Neural progenitor cell (in vitro differentiated cells): ENCODE measurements at regions not wholly inside any gene's neighbourhood (a gene's known extent, or its start where the extent isn't known, plus 50 kb on each side); places are given as distances from the start of the nearest gene placed in this dataset.

ENCODE experiments used
- DNase-seq: peaks from one replicate; pipeline ENCODE4 v3.0.0-alpha.2; 2016; ENCODE audit warnings: low spot score
- H2AFZ ChIP-seq: fragments of 200-600 bp; sonication (generic); replicated peaks from 2 replicates; pipeline ENCODE4 v1.6.1; 2016; ENCODE audit warnings: antibody characterized with exemption
- H3F3A ChIP-seq: fragments of 200-600 bp; sonication (generic); 2 replicates; pipeline ENCODE4 v1.6.1; 2016; ENCODE audit warnings: antibody characterized with exemption, low read depth
- H3K27ac ChIP-seq: fragments of 200-600 bp; sonication (generic); 2 replicates; pipeline ENCODE4 v1.5.1; 2016; ENCODE audit warnings: mild to moderate bottlenecking
- H3K27me3 ChIP-seq: fragments of 200-600 bp; sonication (generic); 2 replicates; pipeline ENCODE4 v1.6.1; 2016; ENCODE audit warnings: mild to moderate bottlenecking, moderate library complexity
- H3K36me3 ChIP-seq: fragments of 200-600 bp; sonication (generic); 2 replicates; pipeline ENCODE4 v1.5.1; 2016
- H3K4me1 ChIP-seq: fragments of 200-600 bp; sonication (generic); 2 replicates; pipeline ENCODE4 v1.6.1; 2016; ENCODE audit warnings: mixed run types
- H3K4me2 ChIP-seq: fragments of 200-600 bp; sonication (generic); 2 replicates; pipeline ENCODE4 v1.6.1; 2016
- H3K4me3 ChIP-seq: fragments of 200-600 bp; sonication (generic); 2 replicates; pipeline ENCODE4 v1.5.1; 2016
- H3K79me2 ChIP-seq: fragments of 200-600 bp; sonication (generic); 2 replicates; pipeline ENCODE4 v1.6.1; 2016; ENCODE audit warnings: low read depth
- H3K9ac ChIP-seq: fragments of 200-600 bp; sonication (generic); 2 replicates; pipeline ENCODE4 v1.6.1; 2016
- H3K9me3 ChIP-seq: fragments of 200-600 bp; sonication (generic); 2 replicates; pipeline ENCODE4 v1.5.1; 2016; ENCODE audit warnings: low read depth
- H4K20me1 ChIP-seq: fragments of 200-600 bp; sonication (generic); 2 replicates; pipeline ENCODE4 v1.6.1; 2016; ENCODE audit warnings: low read depth
- H3K27ac Mint-ChIP-seq: 3 replicates; pipeline ENCODE4 v1.8.0; 2021; ENCODE audit warnings: mixed read lengths
- H3K27me3 Mint-ChIP-seq: 2 replicates; pipeline ENCODE4 v1.8.0; 2022; ENCODE audit warnings: low read depth, mild to moderate bottlenecking, inconsistent platforms, moderate library complexity, mixed read lengths; ENCODE audit not compliant: insufficient read depth
- H3K36me3 Mint-ChIP-seq: 3 replicates; pipeline ENCODE4 v1.8.0; 2021; ENCODE audit warnings: mixed read lengths
- H3K4me1 Mint-ChIP-seq: 3 replicates; pipeline ENCODE4 v1.8.0; 2021; ENCODE audit warnings: mixed read lengths
- H3K4me3 Mint-ChIP-seq: 3 replicates; pipeline ENCODE4 v1.8.0; 2021; ENCODE audit warnings: mild to moderate bottlenecking, moderate library complexity, mixed read lengths
- H3K9me3 Mint-ChIP-seq: 3 replicates; pipeline ENCODE4 v1.8.0; 2020; ENCODE audit warnings: mixed read lengths
- CTCF ChIP-seq: fragments of 200-600 bp; sonication (generic); IDR thresholded peaks from 2 replicates; pipeline ENCODE4 v1.5.1; 2017; ENCODE audit warnings: antibody characterized with exemption, mild to moderate bottlenecking
- EZH2 ChIP-seq: fragments of 200-600 bp; sonication (generic); IDR thresholded peaks from 2 replicates; pipeline ENCODE4 v1.6.1; 2017; ENCODE audit warnings: antibody characterized with exemption, mild to moderate bottlenecking, moderate library complexity
- EZH2phosphoT487 ChIP-seq: fragments of 200-600 bp; sonication (generic); IDR thresholded peaks from 2 replicates; pipeline ENCODE4 v1.6.1; 2017; ENCODE audit warnings: antibody characterized with exemption

- Histone ChIP-seq H3K27ac (no peak overlapping the region), H3K27me3 (no peaks in the 10 kb centered on the region), H2AFZ (no peak overlapping the region), H3K36me3 (no peaks in the 10 kb centered on the region), H3F3A (no peaks in the 10 kb centered on the region), H3K4me2 (no peak overlapping the region), H3K9me3 (no peaks in the 10 kb centered on the region), H3K4me1 (peaks cover 1% of the 10 kb centered on the region), H3K9ac (no peak overlapping the region), H4K20me1 (no peaks in the 10 kb centered on the region), H3K4me3 (no peak overlapping the region), H3K79me2 (no peaks in the 10 kb centered on the region)
- DNase-seq, result no peak
- Mint-ChIP-seq H3K27me3 (no peaks in the 10 kb centered on the region), H3K27ac (no peak overlapping the region), H3K4me3 (no peak overlapping the region), H3K4me1 (no peaks in the 10 kb centered on the region), H3K36me3 (no peaks in the 10 kb centered on the region), H3K9me3 (no peaks in the 10 kb centered on the region)
- TF ChIP-seq EZH2phosphoT487 (no peak), EZH2 (no peak), CTCF (no peak)
Observed at GRCh38 chr20:21832442-21833385, 127.2 kb downstream of the PAX1 start.

GRCh38 chr20:21826976-21827375 is 121.5 kb downstream of the PAX1 start:
- H3K9ac ChIP-seq, result no peak overlapping the region
- peaks cover 7% of the 10 kb centered on the region for H3K4me1 Mint-ChIP-seq
- H3K9me3 Mint-ChIP-seq, result no peaks in the 10 kb centered on the region
- no peak overlapping the region for H3K27ac ChIP-seq
- H3K27me3 Mint-ChIP-seq, result no peaks in the 10 kb centered on the region
- no peak for TF ChIP-seq EZH2phosphoT487
- peak; percentile 26 for TF ChIP-seq CTCF
- no peak overlapping the region for H3K27ac Mint-ChIP-seq
- H3K36me3 Mint-ChIP-seq, result no peaks in the 10 kb centered on the region
- no peak overlapping the region for H3K4me3 ChIP-seq
- no peak overlapping the region for H3K4me3 Mint-ChIP-seq
- H3K36me3 ChIP-seq, result no peaks in the 10 kb centered on the region
- no peaks in the 10 kb centered on the region for H3K9me3 ChIP-seq
- H3K4me1 ChIP-seq, result peaks cover 15% of the 10 kb centered on the region
- no peak overlapping the region for H2AFZ ChIP-seq
- H4K20me1 ChIP-seq, result no peaks in the 10 kb centered on the region
- H3K79me2 ChIP-seq, result no peaks in the 10 kb centered on the region
- peak; percentile 75 for DNase-seq
- no peaks in the 10 kb centered on the region for H3F3A ChIP-seq
- H3K4me2 ChIP-seq, result peak overlapping the region; percentile 48
- H3K27me3 ChIP-seq, result no peaks in the 10 kb centered on the region

GRCh38 chr20:21821358-21821757 is 115.9 kb downstream of the PAX1 start:
- Mint-ChIP-seq H3K27me3 (no peaks in the 10 kb centered on the region), H3K36me3 (no peaks in the 10 kb centered on the region), H3K27ac (no peak overlapping the region), H3K4me1 (peaks cover 12% of the 10 kb centered on the region), H3K9me3 (no peaks in the 10 kb centered on the region), H3K4me3 (no peak overlapping the region)
- DNase-seq, result peak; percentile 37
- Histone ChIP-seq H3F3A (peaks cover 10% of the 10 kb centered on the region), H2AFZ (no peak overlapping the region), H4K20me1 (no peaks in the 10 kb centered on the region), H3K9me3 (no peaks in the 10 kb centered on the region), H3K4me3 (no peak overlapping the region), H3K4me1 (peaks cover 19% of the 10 kb centered on the region), H3K27me3 (no peaks in the 10 kb centered on the region), H3K9ac (no peak overlapping the region), H3K27ac (no peak overlapping the region), H3K4me2 (no peak overlapping the region), H3K79me2 (no peaks in the 10 kb centered on the region), H3K36me3 (no peaks in the 10 kb centered on the region)
- no peak for TF ChIP-seq EZH2
- TF ChIP-seq EZH2phosphoT487, result no peak
- TF ChIP-seq CTCF, result no peak
